HG03432 (cell line): ENCODE measurements at regions not wholly inside any gene's neighbourhood (a gene's known extent, or its start where the extent isn't known, plus 50 kb on each side); places are given as distances from the start of the nearest gene placed in this dataset.

Experiments
- ATAC-seq: cut with Tn5 transposase; IDR thresholded peaks from one replicate; pipeline ENCODE4 v1.9.1; 2021; ENCODE audit warnings: mild to moderate bottlenecking, moderate library complexity; ENCODE audit not compliant: unreplicated experiment

GRCh38 chr5:125269926-125270325, 523.5 kb upstream of the ZNF608 start:
- ATAC-seq, result no peak

- no peak for ATAC-seq
These were observed 525.9 kb upstream of the ZNF608 start for GRCh38 chr5:125272357-125272756.

- ATAC-seq, result no peak
These were observed 527.8 kb upstream of the ZNF608 start for GRCh38 chr5:125274211-125274610.

GRCh38 chr5:125274938-125275724, 528.7 kb upstream of the ZNF608 start:
- no peak for ATAC-seq

GRCh38 chr5:125275725-125276090, 529.3 kb upstream of the ZNF608 start:
- no peak for ATAC-seq

- ATAC-seq, result no peak
These were observed 529.7 kb upstream of the ZNF608 start for GRCh38 chr5:125276096-125276495.

GRCh38 chr5:125277494-125278154, 531.2 kb upstream of the ZNF608 start:
- no peak for ATAC-seq

GRCh38 chr5:125278711-125279110, 532.3 kb upstream of the ZNF608 start:
- ATAC-seq, result no peak

- ATAC-seq, result no peak
These were observed 535.2 kb upstream of the ZNF608 start for GRCh38 chr5:125281667-125282066.

- ATAC-seq, result no peak
These were observed 536.9 kb upstream of the ZNF608 start for GRCh38 chr5:125283372-125283771.

GRCh38 chr5:125286271-125286670, 539.8 kb upstream of the ZNF608 start:
- ATAC-seq, result no peak

GRCh38 chr5:125289606-125290005, 543.2 kb upstream of the ZNF608 start:
- no peak for ATAC-seq

- ATAC-seq, result no peak
These were observed 544.5 kb upstream of the ZNF608 start for GRCh38 chr5:125290935-125291334.

GRCh38 chr5:125291447-125291846, 545.0 kb upstream of the ZNF608 start:
- no peak for ATAC-seq

- ATAC-seq, result no peak
These were observed 546.8 kb upstream of the ZNF608 start for GRCh38 chr5:125293223-125293622.

- ATAC-seq, result no peak
These were observed 547.3 kb upstream of the ZNF608 start for GRCh38 chr5:125293726-125294125.

- no peak for ATAC-seq
These were observed 548.4 kb upstream of the ZNF608 start for GRCh38 chr5:125294844-125295243.

GRCh38 chr5:125295405-125295872, 549.0 kb upstream of the ZNF608 start:
- ATAC-seq, result peak; percentile 57

GRCh38 chr5:125298258-125298657, 551.8 kb upstream of the ZNF608 start:
- no peak for ATAC-seq

- no peak for ATAC-seq
These were observed 552.4 kb upstream of the ZNF608 start for GRCh38 chr5:125298746-125299379.

GRCh38 chr5:125301711-125302110, 555.3 kb upstream of the ZNF608 start:
- ATAC-seq, result no peak

- no peak for ATAC-seq
These were observed 556.1 kb upstream of the ZNF608 start for GRCh38 chr5:125302577-125302976.
